ENCODE measurements at regions not wholly inside any gene's neighbourhood (a gene's known extent, or its start where the extent isn't known, plus 50 kb on each side); places are given as distances from the start of the nearest gene placed in this dataset.

DNA sequence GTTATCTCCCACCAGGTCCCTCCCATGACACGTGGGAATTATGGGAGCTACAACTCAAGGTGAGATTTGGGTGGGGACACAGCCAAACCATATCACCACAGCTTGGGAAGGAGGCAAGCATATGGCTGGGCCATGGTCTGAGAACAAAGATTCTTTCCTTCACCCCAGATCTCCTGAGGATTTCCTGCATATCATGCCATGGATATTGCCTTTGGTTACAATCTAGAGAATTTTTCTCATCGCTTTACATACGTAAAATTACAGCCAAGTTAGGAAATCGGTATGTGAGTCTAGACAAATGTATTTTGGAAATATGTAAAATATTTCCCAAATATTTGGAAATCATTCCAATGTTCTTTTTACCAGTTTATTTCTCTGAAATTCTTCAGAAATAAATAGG is 398.3 kb downstream of the RFC3 start:
- no peaks in the 10 kb centered on the region for H3K79me2 ChIP-seq (ENCODE audit: control insufficient read depth, insufficient read depth, low read length)
- no peak overlapping the region for H3K27ac ChIP-seq (ENCODE audit: insufficient read depth, low read depth, low read length)
- H3K4me3 ChIP-seq (replicated peaks in 1 of 3; ENCODE audit: insufficient read depth in 1 of 3, low read depth in 1 of 3, low read length in 3 of 3) = no peak overlapping the region
- H3K9me3 ChIP-seq (replicated peaks; ENCODE audit: control insufficient read depth, insufficient read depth, low read length) = no peaks in the 10 kb centered on the region
- TF ChIP-seq POLR2AphosphoS5 (IDR thresholded peaks at IDR 0.05; ENCODE audit: insufficient read depth, low read depth, low read length) (no peak), GATA2 (IDR thresholded peaks at IDR 0.05; ENCODE audit: insufficient read depth, insufficient read length, low read depth, low read length) (no peak), JUN (IDR thresholded peaks at IDR 0.05; ENCODE audit: borderline replicate concordance, insufficient read depth, insufficient read length, low read depth) (no peak), EZH2 (IDR thresholded peaks at IDR 0.05; ENCODE audit: borderline replicate concordance, low read depth, low read length, severe bottlenecking) (no peak)
- TF ChIP-seq, protein P1, sequence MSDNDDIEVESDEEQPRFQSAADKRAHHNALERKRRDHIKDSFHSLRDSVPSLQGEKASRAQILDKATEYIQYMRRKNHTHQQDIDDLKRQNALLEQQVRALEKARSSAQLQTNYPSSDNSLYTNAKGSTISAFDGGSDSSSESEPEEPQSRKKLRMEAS (IDR thresholded peaks at IDR 0.05; ENCODE audit: insufficient read depth, insufficient read length) = no peak
- ChIA-PET POLR2A (no interaction called here), CTCF (interaction anchor here (1.4 kb wide), 1 partner anchor 11 kb away, joined by 3 read pairs; no protein-coding TSS in a partner anchor)
- H3K9ac ChIP-seq (replicated peaks; ENCODE audit: extremely low read depth, insufficient read depth, low read length) = no peak overlapping the region
- H4K20me1 ChIP-seq (replicated peaks; ENCODE audit: control insufficient read depth, extremely low read depth, insufficient read depth, low read length) = no peaks in the 10 kb centered on the region
- DNase-seq (ENCODE audit: low read depth, low spot score) (no peak), FAIRE-seq (no peak)
- H2AFZ ChIP-seq (ENCODE audit: low read depth, low read length) = no peak overlapping the region
- no TSS peak for BruUV-seq (replicated peaks)
- H3K9me1 ChIP-seq (replicated peaks; ENCODE audit: control insufficient read depth, extremely low read depth, insufficient read depth, low read length) = no peaks in the 10 kb centered on the region
- no peaks in the 10 kb centered on the region for H3K4me1 ChIP-seq (ENCODE audit: control insufficient read depth, extremely low read depth, insufficient read depth, low read length)
- intact Hi-C loops (cut with micrococcal nuclease) = no loop called here
- no peaks in the 10 kb centered on the region for H3K36me3 ChIP-seq (ENCODE audit: control insufficient read depth in 2 of 2, extremely low read depth in 1 of 2, insufficient read depth in 2 of 2, low read length in 2 of 2)
- H3K27me3 ChIP-seq (ENCODE audit: control insufficient read depth in 2 of 2, insufficient read depth in 2 of 2, low read length in 2 of 2) = no peaks in the 10 kb centered on the region
- no peak overlapping the region for H3K4me2 ChIP-seq (ENCODE audit: insufficient read depth, low read length)
- dilution Hi-C loops (cut with MboI; ENCODE audit: extremely low pct_ligation_motif_present, low sequenced_read_pairs) = no loop called here

DNA sequence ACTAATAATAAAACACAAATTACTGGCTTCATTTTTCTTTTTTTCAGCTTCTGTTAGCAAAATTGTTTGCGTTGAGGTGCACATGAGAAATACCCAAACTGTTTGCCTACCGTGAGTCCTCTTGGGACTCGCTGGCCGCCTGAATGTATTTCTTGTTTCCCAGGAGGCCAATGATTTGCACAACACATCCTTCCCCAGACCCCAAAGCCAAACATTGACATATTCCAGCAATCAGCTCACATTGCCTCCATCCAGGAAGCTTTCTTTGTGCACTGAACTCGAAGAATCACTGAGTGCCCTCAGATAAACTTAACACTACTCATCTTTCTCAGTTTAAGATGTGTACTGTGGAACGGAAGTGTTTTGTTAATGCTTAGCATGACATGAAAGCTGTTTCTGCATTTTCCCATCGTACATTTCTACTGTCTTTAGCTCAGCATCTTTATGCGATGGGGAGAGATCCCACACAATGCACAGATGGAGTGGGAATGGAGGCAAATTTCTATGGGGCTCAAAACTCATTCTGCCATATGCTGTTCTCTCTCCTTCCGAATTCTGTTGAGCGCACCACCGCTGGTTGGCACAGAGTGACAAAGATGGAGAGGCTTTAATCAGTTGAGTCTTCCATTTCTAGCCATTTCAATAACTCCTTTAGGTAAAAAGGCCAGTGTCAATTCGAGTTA is 399.5 kb downstream of the RFC3 start:
- H3K4me2 ChIP-seq (ENCODE audit: insufficient read depth, low read length) = no peak overlapping the region
- no peaks in the 10 kb centered on the region for H3K9me3 ChIP-seq (replicated peaks; ENCODE audit: control insufficient read depth, insufficient read depth, low read length)
- TF ChIP-seq, protein P1 (IDR thresholded peaks at IDR 0.05; ENCODE audit: insufficient read depth, insufficient read length) = no peak
- TF ChIP-seq POLR2A (IDR thresholded peaks at IDR 0.05; ENCODE audit: low read depth, low read length) (no peak), JUN (IDR thresholded peaks at IDR 0.05; ENCODE audit: borderline replicate concordance, insufficient read depth, insufficient read length, low read depth) (no peak), EZH2 (IDR thresholded peaks at IDR 0.05; ENCODE audit: borderline replicate concordance, low read depth, low read length, severe bottlenecking) (no peak), FOS (IDR thresholded peaks at IDR 0.05; ENCODE audit: borderline replicate concordance, insufficient read depth, low read length) (no peak), POLR2AphosphoS5 (IDR thresholded peaks at IDR 0.05; ENCODE audit: insufficient read depth, low read depth, low read length) (no peak), MYC (IDR thresholded peaks at IDR 0.05; ENCODE audit: low read depth, low read length) (no peak), GATA2 (IDR thresholded peaks at IDR 0.05; ENCODE audit: insufficient read depth, insufficient read length, low read depth, low read length) (no peak)
- TF ChIP-seq, protein P2, sequence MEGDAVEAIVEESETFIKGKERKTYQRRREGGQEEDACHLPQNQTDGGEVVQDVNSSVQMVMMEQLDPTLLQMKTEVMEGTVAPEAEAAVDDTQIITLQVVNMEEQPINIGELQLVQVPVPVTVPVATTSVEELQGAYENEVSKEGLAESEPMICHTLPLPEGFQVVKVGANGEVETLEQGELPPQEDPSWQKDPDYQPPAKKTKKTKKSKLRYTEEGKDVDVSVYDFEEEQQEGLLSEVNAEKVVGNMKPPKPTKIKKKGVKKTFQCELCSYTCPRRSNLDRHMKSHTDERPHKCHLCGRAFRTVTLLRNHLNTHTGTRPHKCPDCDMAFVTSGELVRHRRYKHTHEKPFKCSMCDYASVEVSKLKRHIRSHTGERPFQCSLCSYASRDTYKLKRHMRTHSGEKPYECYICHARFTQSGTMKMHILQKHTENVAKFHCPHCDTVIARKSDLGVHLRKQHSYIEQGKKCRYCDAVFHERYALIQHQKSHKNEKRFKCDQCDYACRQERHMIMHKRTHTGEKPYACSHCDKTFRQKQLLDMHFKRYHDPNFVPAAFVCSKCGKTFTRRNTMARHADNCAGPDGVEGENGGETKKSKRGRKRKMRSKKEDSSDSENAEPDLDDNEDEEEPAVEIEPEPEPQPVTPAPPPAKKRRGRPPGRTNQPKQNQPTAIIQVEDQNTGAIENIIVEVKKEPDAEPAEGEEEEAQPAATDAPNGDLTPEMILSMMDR (IDR thresholded peaks at IDR 0.05; ENCODE audit: extremely low read depth in 1 of 2, insufficient read depth in 1 of 2, low read depth in 1 of 2, low read length in 2 of 2) = no peak
- no peak overlapping the region for H3K27ac ChIP-seq (ENCODE audit: insufficient read depth, low read depth, low read length)
- POLR2A ChIA-PET = no interaction called here
- H3K79me2 ChIP-seq (ENCODE audit: control insufficient read depth, insufficient read depth, low read length) = no peaks in the 10 kb centered on the region
- H3K4me1 ChIP-seq (ENCODE audit: control insufficient read depth, extremely low read depth, insufficient read depth, low read length) = no peaks in the 10 kb centered on the region
- no peak overlapping the region for H2AFZ ChIP-seq (ENCODE audit: low read depth, low read length)
- dilution Hi-C loops (cut with MboI; ENCODE audit: extremely low pct_ligation_motif_present, low sequenced_read_pairs) (no loop called here), intact Hi-C loops (cut with micrococcal nuclease) (no loop called here)
- no peaks in the 10 kb centered on the region for H3K9me1 ChIP-seq (replicated peaks; ENCODE audit: control insufficient read depth, extremely low read depth, insufficient read depth, low read length)
- FAIRE-seq (no peak), DNase-seq (ENCODE audit: low read depth, low spot score) (no peak)
- no peak overlapping the region for H3K9ac ChIP-seq (replicated peaks; ENCODE audit: extremely low read depth, insufficient read depth, low read length)
- no peaks in the 10 kb centered on the region for H3K27me3 ChIP-seq (ENCODE audit: control insufficient read depth in 2 of 2, insufficient read depth in 2 of 2, low read length in 2 of 2)
- BruUV-seq (replicated peaks) = no TSS peak
- no peaks in the 10 kb centered on the region for H3K36me3 ChIP-seq (ENCODE audit: control insufficient read depth in 2 of 2, extremely low read depth in 1 of 2, insufficient read depth in 2 of 2, low read length in 2 of 2)
- no peaks in the 10 kb centered on the region for H4K20me1 ChIP-seq (replicated peaks; ENCODE audit: control insufficient read depth, extremely low read depth, insufficient read depth, low read length)
- CTCF ChIA-PET = interaction anchor here (1.4 kb wide), 1 partner anchor 9 kb away, joined by 3 read pairs; no protein-coding TSS in a partner anchor
- no peak overlapping the region for H3K4me3 ChIP-seq (replicated peaks in 1 of 3; ENCODE audit: insufficient read depth in 1 of 3, low read depth in 1 of 3, low read length in 3 of 3)
